ENCODE measurements at regions not wholly inside any gene's neighbourhood (a gene's known extent, or its start where the extent isn't known, plus 50 kb on each side); places are given as distances from the start of the nearest gene placed in this dataset.

DNA sequence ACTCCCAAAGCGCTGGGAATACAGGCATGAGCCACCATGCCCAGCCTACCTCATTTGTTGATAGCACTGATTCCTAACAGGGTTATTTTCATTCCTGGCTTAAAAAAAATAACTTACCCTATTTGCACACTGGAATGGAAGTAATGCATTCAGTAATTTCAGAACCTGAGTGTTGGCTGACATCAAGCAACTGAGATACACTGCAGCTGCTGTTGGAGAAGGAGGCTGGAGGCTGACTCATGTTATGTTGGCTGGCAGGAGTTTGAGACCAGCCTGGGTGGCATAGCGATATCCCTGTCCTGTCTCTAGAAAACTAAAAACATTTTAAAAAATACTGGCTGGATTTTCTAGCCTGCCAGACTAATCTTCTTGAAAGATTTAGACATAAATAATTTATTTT, 385.1 kb upstream of the MEX3C start:
- DNase-seq, result no peak

DNA sequence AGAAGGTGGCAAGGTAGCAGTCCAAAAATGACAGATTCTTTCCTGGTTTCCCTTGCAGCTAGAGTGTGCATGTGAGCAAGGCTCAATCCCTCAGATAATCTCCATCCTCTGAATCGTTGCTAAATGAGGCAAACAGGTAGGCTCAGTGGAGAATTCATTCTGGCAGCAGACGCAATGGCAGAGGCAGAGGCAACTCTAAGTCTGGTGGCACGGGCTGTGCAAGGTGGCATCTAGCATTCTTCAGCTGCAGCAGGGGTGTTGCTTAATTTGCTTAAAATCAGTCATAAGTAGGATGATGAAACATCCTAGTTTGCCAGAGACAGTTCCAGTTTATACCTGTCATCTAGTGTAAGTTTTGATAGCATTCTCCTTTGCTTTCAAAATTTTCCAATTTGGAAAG, 391.1 kb upstream of the MEX3C start:
- DNase-seq, result no peak

- DNase-seq, result no peak
Measured at GRCh38 chr18:51593931-51594330, 396.4 kb upstream of the MEX3C start.

DNA sequence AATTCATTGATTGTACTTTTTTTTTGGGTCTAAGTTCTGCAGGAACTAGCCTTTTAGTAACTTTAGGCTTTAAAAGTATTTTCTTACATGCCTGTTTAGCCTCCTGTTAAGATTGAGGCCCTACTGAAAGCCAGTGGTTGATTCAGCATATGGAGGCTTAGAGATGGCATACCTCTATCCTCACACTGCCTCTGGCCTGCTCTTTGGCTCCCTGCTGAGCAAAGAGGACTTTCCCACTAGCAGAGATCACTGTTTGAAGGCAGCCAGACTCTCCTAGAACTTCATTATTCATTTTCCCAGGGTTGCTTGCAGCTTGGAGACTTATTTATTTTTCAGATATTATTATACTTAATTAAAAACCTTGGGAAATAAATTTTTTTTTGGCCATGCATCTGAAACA, 405.6 kb upstream of the MEX3C start:
- DNase-seq, result no peak

DNA sequence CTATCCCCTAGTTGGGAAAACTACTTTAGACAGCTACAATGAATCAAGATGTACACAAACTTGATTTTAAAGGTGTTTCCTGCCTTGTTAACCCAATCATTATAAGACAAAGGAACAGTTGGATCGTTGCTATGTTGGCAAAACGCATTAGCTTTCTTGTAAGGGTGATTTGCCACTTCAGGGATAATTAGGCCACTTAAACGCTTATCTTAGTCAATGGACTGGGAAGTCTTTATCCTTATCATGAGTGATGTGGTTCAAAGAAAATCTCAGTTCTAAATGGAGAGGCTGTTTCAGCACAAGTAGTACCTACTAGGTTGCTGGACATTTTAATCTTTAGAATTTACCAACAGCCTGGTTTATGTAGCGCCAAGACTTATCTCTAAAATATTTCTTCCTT, 406.1 kb upstream of the MEX3C start:
- no peak for DNase-seq

DNA sequence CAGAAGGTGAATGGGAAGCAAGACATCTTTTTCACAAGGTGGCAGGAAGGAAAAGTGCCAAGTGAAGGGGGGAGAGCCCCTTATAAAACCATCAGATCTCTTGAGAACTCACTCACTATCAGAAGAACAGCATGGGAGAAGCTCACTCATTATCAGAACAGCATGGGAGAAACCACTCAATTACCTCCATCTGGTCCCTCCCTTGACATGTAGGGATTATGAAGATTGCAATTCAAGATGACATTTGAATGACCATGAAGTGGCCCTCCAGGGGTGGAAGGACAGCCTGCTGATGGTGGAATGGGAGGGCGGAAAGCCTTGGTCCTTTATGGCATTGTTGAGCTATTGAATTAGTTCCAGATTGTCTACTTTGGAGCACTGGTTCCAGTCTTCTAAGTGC, 413.0 kb upstream of the MEX3C start:
- no peak for DNase-seq

GRCh38 chr18:51611326-51611725, 413.8 kb upstream of the MEX3C start:
- DNase-seq, result no peak

DNA sequence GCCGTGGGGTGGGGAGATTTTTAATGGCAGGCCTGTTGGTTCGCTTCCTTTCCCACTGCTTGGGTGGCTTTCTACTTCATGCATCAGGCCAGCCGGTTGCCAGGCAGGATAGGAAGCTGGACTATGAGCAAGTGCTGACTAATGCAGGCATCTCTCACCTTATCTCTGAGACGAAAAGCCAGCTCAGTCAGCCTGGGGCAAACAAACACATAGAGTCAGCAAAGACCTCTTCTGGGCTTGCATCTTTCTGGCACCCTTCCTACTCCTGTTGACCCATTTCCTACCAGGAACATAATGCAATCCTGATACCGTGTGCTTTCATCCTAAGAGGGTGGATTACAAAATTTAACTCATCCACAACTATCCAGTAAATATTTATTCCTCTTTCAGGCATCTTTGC, 416.6 kb upstream of the MEX3C start:
- DNase-seq, result no peak

GRCh38 chr18:51614967-51615571, 417.6 kb upstream of the MEX3C start:
- no peak for DNase-seq

- no peak for DNase-seq
Measured at GRCh38 chr18:51617167-51617566, 419.7 kb upstream of the MEX3C start.

DNA sequence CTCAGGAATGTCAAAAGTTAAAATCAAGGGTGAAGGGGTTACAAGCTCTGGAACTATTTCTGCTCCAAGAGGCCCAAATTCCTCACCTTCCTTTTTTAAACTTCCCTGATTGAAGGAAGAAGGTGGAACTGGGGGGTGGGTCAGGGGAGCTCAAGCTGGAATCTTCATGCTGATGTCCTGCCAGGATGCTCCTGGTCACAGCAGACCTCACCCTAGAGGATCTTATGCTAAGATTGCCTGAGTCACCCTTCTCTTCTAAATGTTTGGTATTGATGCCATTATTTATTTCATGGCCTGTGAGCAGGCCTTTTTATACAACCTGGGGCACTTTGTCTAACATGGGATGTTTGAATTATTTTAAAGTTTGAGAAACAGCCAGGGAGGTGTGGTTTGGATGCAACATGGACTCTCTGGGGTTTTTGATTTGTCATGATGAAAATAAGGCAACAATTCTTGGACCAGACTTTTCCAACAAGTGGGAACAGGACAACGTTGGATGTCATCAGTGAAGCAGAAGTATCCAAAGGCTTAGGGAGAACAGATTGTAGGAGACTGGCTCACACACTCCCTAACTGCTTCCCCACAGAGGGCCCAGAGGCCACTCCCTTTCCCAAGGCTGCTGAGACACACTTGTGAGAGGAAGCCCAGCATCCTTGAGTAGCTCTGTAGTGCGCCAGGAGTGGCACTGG, 420.2 kb upstream of the MEX3C start:
- no peak for DNase-seq

DNA sequence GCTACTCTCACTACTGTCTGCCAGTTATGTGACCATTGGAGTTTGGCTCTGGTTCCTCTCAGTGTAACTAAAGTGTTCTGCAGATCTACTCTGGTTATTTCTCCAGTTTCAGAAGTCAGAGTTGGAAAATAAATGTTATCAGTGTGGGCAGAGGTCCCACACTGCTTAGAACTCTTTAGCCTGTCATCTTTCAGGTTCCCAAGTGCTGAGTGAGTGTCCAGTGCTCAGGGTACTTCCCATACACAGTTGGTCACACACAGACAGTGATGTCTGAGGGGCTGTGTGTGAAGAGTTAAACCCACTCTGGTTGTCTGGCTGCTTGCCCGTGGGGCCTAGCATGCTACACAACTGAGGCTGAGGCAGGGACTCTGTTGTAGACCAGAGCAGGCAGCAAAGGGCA, 421.8 kb upstream of the MEX3C start:
- no peak for DNase-seq

DNA sequence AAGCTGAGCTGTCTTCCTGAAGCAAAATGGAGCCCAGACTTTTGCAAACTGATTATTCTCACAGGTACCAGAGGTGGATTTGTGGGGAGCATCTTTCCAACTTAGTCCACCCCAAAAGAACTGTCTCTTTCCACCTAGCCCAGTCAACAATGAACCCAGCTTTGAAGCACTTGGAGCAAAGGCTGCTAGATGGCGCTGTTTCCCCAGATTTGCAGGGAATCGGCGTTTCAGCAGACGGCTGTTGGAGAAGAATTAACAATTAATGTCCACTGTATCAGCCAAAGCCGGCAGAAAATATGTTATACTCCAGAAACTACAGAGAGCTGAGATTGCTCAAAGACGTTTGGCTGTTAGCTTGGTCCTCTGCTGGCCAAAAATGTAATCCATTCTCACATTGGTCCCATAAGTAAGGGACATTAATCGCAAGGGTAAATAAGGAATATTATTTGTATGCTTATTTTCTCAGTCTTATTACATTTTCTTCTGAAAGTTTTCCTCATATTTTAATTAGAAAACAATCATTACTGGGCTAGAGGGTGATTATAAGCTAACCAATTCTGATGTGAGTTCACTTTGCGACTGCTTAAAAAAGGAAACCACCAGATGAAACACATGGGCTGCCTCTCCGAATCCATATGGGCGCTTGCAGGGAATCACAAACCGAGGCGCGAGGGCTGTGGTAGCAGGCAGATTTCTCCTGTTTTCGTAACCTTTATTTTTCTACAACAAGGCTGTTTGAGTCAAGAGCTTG, 423.8 kb upstream of the MEX3C start:
- DNase-seq, result peak; percentile 30

DNA sequence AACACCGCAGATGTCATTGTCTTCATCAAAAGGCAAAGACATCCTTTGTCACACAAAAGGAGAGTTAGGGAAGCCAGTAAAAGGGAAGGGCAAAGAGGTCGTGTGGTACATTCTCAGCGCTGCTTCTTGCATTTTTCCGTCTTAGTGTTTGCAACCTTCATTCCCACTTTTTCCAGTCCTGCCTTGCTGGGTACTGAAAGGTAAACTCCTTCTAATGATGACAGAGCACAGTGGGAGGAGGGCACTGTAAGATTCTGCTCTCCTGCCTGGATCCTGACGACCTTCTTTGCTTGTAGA, 424.3 kb upstream of the MEX3C start:
- DNase-seq, result peak; percentile 3

GRCh38 chr18:51622702-51623101, 425.2 kb upstream of the MEX3C start:
- DNase-seq, result peak; percentile 11

DNA sequence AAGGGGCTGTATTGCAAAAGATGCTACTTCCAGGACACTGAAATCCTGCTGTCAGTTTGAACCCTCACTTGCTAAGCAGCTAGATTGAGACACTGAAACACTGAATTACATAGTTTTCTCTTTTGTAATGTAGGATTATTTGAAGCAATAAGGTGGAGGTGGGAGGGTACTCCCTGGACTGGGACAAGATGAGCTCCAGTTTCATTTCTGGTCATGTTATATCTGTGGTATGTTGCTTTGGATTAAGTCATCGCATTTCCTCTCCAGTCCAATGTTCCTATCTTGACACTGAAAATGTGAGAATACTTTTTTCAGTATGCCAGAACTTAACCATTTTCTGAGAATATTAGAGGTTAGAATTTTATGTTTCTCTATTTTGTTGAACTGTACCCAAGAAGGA, 426.2 kb upstream of the MEX3C start:
- no peak for DNase-seq

GRCh38 chr18:51630706-51631105, 433.2 kb upstream of the MEX3C start:
- no peak for DNase-seq

DNA sequence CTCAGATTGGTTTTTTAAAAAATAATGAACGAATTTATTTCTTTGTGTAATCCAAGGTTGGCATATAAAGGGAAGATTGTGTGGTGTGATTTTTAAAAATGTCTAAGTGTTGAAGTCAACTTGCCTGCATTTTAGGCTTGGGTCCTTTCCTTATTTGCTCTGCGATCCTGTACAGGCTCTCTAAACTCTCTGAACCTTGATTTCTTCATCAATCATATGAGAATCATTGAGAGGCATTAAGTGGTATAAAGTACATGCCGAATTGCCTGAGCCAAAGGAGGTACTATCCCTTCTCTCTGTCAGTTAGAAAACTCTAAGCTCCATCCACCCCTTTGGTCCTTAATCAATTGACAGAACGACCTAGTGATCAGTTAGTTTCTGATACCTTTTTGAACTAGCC, 440.4 kb upstream of the MEX3C start:
- no peak for DNase-seq

- DNase-seq, result no peak
Measured at GRCh38 chr18:51639541-51639940, 442.1 kb upstream of the MEX3C start.

GRCh38 chr18:51643483-51643882, 446.0 kb upstream of the MEX3C start:
- no peak for DNase-seq

DNA sequence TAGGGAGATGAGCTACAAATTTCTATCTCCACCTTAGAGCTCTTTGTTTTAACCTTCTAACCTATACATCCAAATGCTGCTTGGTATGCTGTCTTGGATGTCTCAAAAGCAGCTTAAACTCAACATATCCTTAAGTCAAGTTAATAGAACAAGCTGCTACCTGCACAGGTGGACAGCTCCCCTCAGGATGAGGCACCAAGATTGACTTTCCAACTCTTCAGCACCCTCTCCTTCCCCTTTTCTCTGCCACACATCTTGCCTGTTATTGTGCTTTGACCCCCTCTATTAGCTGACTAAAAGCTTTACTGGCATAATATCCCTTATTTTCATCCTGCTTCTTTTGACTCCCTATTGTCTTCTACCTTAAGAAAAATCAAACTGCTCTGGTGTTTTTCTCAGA, 448.1 kb upstream of the MEX3C start:
- no peak for DNase-seq

GRCh38 chr18:51647346-51647745, 449.9 kb upstream of the MEX3C start:
- no peak for DNase-seq

- no peak for DNase-seq
Measured at GRCh38 chr18:51647942-51648341, 450.5 kb upstream of the MEX3C start.

- DNase-seq, result no peak
Measured at GRCh38 chr18:51649796-51650195, 452.3 kb upstream of the MEX3C start.

All from right kidney (tissue), 1 donor.